Endothelial cell of umbilical vein (primary cell): ENCODE measurements at regions not wholly inside any gene's neighbourhood (a gene's known extent, or its start where the extent isn't known, plus 50 kb on each side); places are given as distances from the start of the nearest gene placed in this dataset.
"Not testable (repeated sequence)": the region's sequence is repeated elsewhere in the genome, so short reads cannot be mapped to it uniquely, and the experiment has no call there.

Source experiments
- BruUV-seq: library from RNA; stranded (reverse); fragments of 400-500 nt; replicated peaks from 2 replicates; lab custom pipeline; 2021; lab: Mats Ljungman, UMichigan
- CTCF ChIA-PET: fragments of 300-600, 350-600 bp; sonication (Branson Sonifier 250); formaldehyde crosslinking; loops from one replicate; lab custom pipeline; 2021; ENCODE audit warnings: antibody characterized with exemption, inconsistent platforms; lab: Charles Lee
- POLR2A ChIA-PET: fragments of 300-600, 350-600 bp; sonication (Branson Sonifier 250); formaldehyde crosslinking; loops from one replicate; lab custom pipeline; 2021; ENCODE audit warnings: antibody characterized with exemption, inconsistent platforms; lab: Charles Lee
- DNase-seq: peaks from one replicate; pipeline ENCODE4 v3.0.0-alpha.2; 2011; ENCODE audit warnings: low read depth, low spot score
- FAIRE-seq: peaks from 2 replicates; lab custom pipeline; 2011; peaks lifted over from hg19 to GRCh38; lab: Jason Lieb, UNC
- H2AFZ ChIP-seq: 2 replicates; pipeline ENCODE4 v1.6.0; 2012; ENCODE audit warnings: low read depth, low read length, control low read depth, inconsistent platforms
- H3K27ac ChIP-seq: 2 replicates; pipeline ENCODE4 v1.5.1; 2011; ENCODE audit warnings: low read depth, mild to moderate bottlenecking, control low read depth, low read length, moderate library complexity; ENCODE audit not compliant: insufficient read depth
- H3K27me3 ChIP-seq, 2 experiments: 2 replicates each; pipeline versions ENCODE4 v1.6.0 to v1.6.1; 2011; ENCODE audit warnings: low read length in 2 of 2, mixed read lengths in 1 of 2; ENCODE audit not compliant: control insufficient read depth in 2 of 2, insufficient read depth in 2 of 2
- H3K36me3 ChIP-seq, 2 experiments: 2 replicates in 1 of 2; 3 replicates in 1 of 2; pipeline ENCODE4 v1.5.1; 2011; ENCODE audit warnings: low read length in 2 of 2, mild to moderate bottlenecking in 1 of 2, moderate library complexity in 1 of 2; ENCODE audit not compliant: control insufficient read depth in 2 of 2, insufficient read depth in 2 of 2; ENCODE audit errors: extremely low read depth in 1 of 2
- H3K4me1 ChIP-seq: 3 replicates; pipeline ENCODE4 v1.5.1; 2011; ENCODE audit warnings: mild to moderate bottlenecking, low read length; ENCODE audit not compliant: control insufficient read depth, insufficient read depth; ENCODE audit errors: extremely low read depth
- H3K4me2 ChIP-seq: 2 replicates; pipeline ENCODE4 v1.6.1; 2011; ENCODE audit warnings: low read length, control low read depth, mixed read lengths; ENCODE audit not compliant: insufficient read depth
- H3K4me3 ChIP-seq, 3 experiments: fragments of 200-600 bp in 1 of 3; sonication (generic), shearing (Covaris generic) in 1 of 3; replicated peaks in 1 of 3; 2 replicates each; pipeline ENCODE4 v1.5.1; 2011 to 2016; ENCODE audit warnings: control low read depth in 3 of 3, low read length in 3 of 3, mild to moderate bottlenecking in 2 of 3, inconsistent platforms in 1 of 3, low read depth in 1 of 3, moderate library complexity in 1 of 3; ENCODE audit not compliant: insufficient read depth in 1 of 3
- H3K79me2 ChIP-seq: 2 replicates; pipeline ENCODE4 v1.6.0; 2012; ENCODE audit warnings: low read length, inconsistent platforms; ENCODE audit not compliant: control insufficient read depth, insufficient read depth
- H3K9ac ChIP-seq: replicated peaks from 2 replicates; pipeline ENCODE3; 2011; ENCODE audit warnings: low read length, control low read depth; ENCODE audit not compliant: insufficient read depth; ENCODE audit errors: extremely low read depth
- H3K9me1 ChIP-seq: replicated peaks from 3 replicates; pipeline ENCODE4 v1.6.0; 2011; ENCODE audit warnings: mild to moderate bottlenecking, low read length; ENCODE audit not compliant: control insufficient read depth, insufficient read depth; ENCODE audit errors: extremely low read depth
- H3K9me3 ChIP-seq: replicated peaks from 2 replicates; pipeline ENCODE4 v1.5.1; 2012; ENCODE audit warnings: low read length, inconsistent platforms; ENCODE audit not compliant: control insufficient read depth, insufficient read depth
- H4K20me1 ChIP-seq: replicated peaks from 2 replicates; pipeline ENCODE3; 2011; ENCODE audit warnings: mild to moderate bottlenecking, low read length; ENCODE audit not compliant: control insufficient read depth, insufficient read depth; ENCODE audit errors: extremely low read depth
- dilution Hi-C: fragments of 300-500 bp; cut with MboI; formaldehyde crosslinking; loops from one replicate; pipeline ENCODE4 v1.15.0; 2019; ENCODE audit warnings: low sequenced_read_pairs; ENCODE audit not compliant: extremely low pct_ligation_motif_present
- intact Hi-C: fragments of 100-400 bp; cut with micrococcal nuclease; formaldehyde crosslinking; loops from one replicate; pipeline ENCODE4 v1.10.0; 2022

DNA sequence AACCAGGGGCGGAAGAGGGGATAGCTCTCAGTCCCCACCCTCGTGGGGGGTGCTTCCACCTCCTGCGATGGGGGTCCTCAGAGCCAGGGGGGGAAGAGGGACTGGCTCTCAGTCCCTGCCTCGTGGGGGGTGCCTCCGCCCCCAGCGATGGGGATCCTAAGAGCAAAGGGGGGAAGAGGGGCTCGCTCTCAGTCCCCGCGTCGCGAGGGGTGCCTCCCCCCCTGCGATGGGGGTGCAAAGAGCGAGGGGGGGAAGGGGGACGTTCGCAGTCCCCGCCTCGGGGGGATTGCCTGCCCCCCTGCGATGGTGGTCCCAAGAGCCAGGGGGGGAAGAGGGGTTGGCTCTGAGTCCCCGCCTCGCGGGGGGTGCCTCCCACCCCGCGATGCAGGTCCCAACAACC is 159.9 kb downstream of the ATP6V0E2 start:
- H3K4me2 ChIP-seq, H3K9ac ChIP-seq, BruUV-seq, POLR2A ChIA-PET, dilution Hi-C loops, H4K20me1 ChIP-seq, H3K4me1 ChIP-seq, H3K36me3 ChIP-seq, CTCF ChIA-PET, DNase-seq, H3K27me3 ChIP-seq, FAIRE-seq, intact Hi-C loops, H3K9me3 ChIP-seq, H3K79me2 ChIP-seq, H3K4me3 ChIP-seq, H2AFZ ChIP-seq, H3K27ac ChIP-seq, H3K9me1 ChIP-seq: not testable (repeated sequence)

DNA sequence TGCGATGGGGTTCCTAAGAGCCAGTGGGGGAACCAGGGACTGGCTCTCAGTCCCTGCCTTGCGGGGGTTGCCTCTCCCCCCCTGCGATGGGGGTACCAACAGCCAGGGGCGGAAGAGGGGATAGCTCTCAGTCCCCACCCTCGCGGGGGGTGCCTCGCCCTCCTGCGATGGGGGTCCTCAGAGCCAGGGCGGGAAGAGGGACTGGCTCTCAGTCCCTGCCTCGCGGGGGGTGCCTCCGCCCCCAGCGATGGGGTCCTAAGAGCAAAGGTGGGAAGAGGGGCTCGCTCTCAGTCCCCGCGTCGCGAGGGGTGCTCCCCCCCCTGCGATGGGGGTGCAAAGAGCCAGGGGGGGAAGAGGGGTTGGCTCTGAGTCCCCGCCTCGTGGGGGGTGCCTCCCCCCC is 162.0 kb downstream of the ATP6V0E2 start:
- H3K4me1 ChIP-seq, H3K36me3 ChIP-seq, intact Hi-C loops, H3K9me3 ChIP-seq, H3K27ac ChIP-seq, H3K27me3 ChIP-seq, BruUV-seq, FAIRE-seq, POLR2A ChIA-PET, dilution Hi-C loops, CTCF ChIA-PET, H3K9me1 ChIP-seq, H2AFZ ChIP-seq, H3K4me2 ChIP-seq, DNase-seq, H3K79me2 ChIP-seq, H3K4me3 ChIP-seq, H4K20me1 ChIP-seq, H3K9ac ChIP-seq: not testable (repeated sequence)

DNA sequence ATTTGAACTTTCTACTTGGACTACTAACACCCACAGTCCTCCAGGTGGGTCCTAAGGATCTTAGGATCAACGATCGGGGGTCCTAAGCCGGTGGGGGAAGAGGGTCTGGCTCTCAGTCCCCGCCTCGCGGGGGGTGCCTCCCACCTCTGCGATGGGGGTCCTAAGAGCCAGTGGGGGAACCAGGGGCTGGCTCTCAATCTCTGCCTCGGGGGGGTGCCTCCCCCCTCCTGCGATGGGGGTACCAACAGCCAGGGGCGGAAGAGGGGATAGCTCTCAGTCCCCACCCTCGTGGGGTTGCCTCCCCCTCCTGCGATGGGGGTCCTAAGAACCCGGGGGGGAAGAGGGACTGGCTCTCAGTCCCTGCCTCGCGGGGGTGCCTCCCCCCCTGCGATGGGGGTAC is 165.3 kb downstream of the ATP6V0E2 start:
- H3K9me1 ChIP-seq, H4K20me1 ChIP-seq, H3K79me2 ChIP-seq, H3K27ac ChIP-seq, BruUV-seq, FAIRE-seq, H3K4me2 ChIP-seq, CTCF ChIA-PET, H3K4me1 ChIP-seq, H3K9ac ChIP-seq, dilution Hi-C loops, H2AFZ ChIP-seq, DNase-seq, H3K9me3 ChIP-seq, H3K27me3 ChIP-seq, POLR2A ChIA-PET, intact Hi-C loops, H3K36me3 ChIP-seq, H3K4me3 ChIP-seq: not testable (repeated sequence)

DNA sequence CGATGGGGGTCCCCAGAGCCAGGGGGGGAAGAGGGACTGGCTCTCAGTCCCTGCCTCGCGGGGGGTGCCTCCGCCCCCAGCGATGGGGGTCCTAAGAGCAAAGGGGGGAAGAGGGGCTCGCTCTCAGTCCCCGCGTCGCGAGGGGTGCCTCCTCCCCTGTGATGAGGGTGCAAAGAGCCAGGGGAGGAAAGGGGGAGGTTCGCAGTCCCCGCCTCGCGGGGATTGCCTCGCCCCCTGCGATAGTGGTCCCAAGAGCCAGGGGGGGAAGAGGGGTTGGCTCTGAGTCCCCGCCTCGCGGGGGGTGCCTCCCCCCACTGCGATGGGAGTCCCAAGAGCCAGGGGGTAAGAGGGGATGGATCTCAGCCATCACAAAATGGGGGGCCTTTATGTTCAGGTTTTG is 168.5 kb downstream of the ATP6V0E2 start:
- H4K20me1 ChIP-seq, H3K27ac ChIP-seq, H2AFZ ChIP-seq, POLR2A ChIA-PET, FAIRE-seq, H3K9me3 ChIP-seq, H3K4me1 ChIP-seq, DNase-seq, CTCF ChIA-PET, dilution Hi-C loops, H3K79me2 ChIP-seq, H3K4me3 ChIP-seq, H3K36me3 ChIP-seq, H3K9ac ChIP-seq, H3K9me1 ChIP-seq, H3K27me3 ChIP-seq, intact Hi-C loops, BruUV-seq, H3K4me2 ChIP-seq: not testable (repeated sequence)
